ENCODE measurements at regions not wholly inside any gene's neighbourhood (a gene's known extent, or its start where the extent isn't known, plus 50 kb on each side); places are given as distances from the start of the nearest gene placed in this dataset.

- peaks cover 0 to 9% (median 0%) of the 10 kb centered on the region in 4 donors for H3K4me1 ChIP-seq
- H3K4me3 ChIP-seq, result no peak overlapping the region
- no peak for DNase-seq
- H3K36me3 ChIP-seq, result no peaks in the 10 kb centered on the region
- H3K27me3 ChIP-seq, result no peaks in the 10 kb centered on the region
- intact Hi-C loops (cut with DNase I; ENCODE audit: low total_unique reads), result loop anchor here (10.0 kb wide), 3 partner anchors 130 to 370 kb away; partner anchors contain the start of gene BMP2
- no peak for TF ChIP-seq CTCF (IDR thresholded peaks at IDR 0.05)
- no peak overlapping the region for H3K27ac ChIP-seq
- H3K9me3 ChIP-seq, result no peaks in the 10 kb centered on the region
Measured at GRCh38 chr20:6635034-6635736, 132.3 kb upstream of the BMP2 start.

- Histone ChIP-seq H3K4me3 (no peak overlapping the region), H3K36me3 (no peaks in the 10 kb centered on the region), H3K4me1 (peaks cover 0 to 9% (median 0%) of the 10 kb centered on the region in 4 donors), H3K27me3 (no peaks in the 10 kb centered on the region), H3K9me3 (no peaks in the 10 kb centered on the region), H3K27ac (no peak overlapping the region)
- intact Hi-C loops (cut with DNase I; ENCODE audit: low total_unique reads), result loop anchor here (10.0 kb wide), 3 partner anchors 133 to 367 kb away; partner anchors contain the start of gene BMP2
- no peak for TF ChIP-seq CTCF (IDR thresholded peaks at IDR 0.05)
- no peak for DNase-seq
Measured at GRCh38 chr20:6632187-6632586, 135.3 kb upstream of the BMP2 start.

- no peaks in the 10 kb centered on the region for H3K4me1 ChIP-seq
- H3K36me3 ChIP-seq, result no peaks in the 10 kb centered on the region
- DNase-seq, result no peak
- H3K9me3 ChIP-seq, result no peaks in the 10 kb centered on the region
- no peak for TF ChIP-seq CTCF (IDR thresholded peaks at IDR 0.05)
- peaks cover 0 to 3% of the 10 kb centered on the region in 2 donors for H3K27me3 ChIP-seq
- H3K27ac ChIP-seq, result no peak overlapping the region
- H3K4me3 ChIP-seq, result no peak overlapping the region
- intact Hi-C loops (cut with DNase I; ENCODE audit: low total_unique reads), result loop anchor here (10.0 kb wide), 3 partner anchors 134 to 366 kb away; partner anchors contain the start of gene BMP2
Measured at GRCh38 chr20:6630514-6630913, 137.0 kb upstream of the BMP2 start.

- H3K27ac ChIP-seq, result no peak overlapping the region
- H3K27me3 ChIP-seq, result peaks cover 0 to 3% of the 10 kb centered on the region in 2 donors
- H3K36me3 ChIP-seq, result no peaks in the 10 kb centered on the region
- DNase-seq, result no peak
- no peaks in the 10 kb centered on the region for H3K4me1 ChIP-seq
- no peaks in the 10 kb centered on the region for H3K9me3 ChIP-seq
- no peak for TF ChIP-seq CTCF (IDR thresholded peaks at IDR 0.05)
- intact Hi-C loops (cut with DNase I; ENCODE audit: low total_unique reads), result no loop called here
- H3K4me3 ChIP-seq, result no peak overlapping the region
Measured at GRCh38 chr20:6629564-6629963, 137.9 kb upstream of the BMP2 start.

- no peak for DNase-seq
- Histone ChIP-seq H3K9me3 (no peaks in the 10 kb centered on the region), H3K27me3 (peaks cover 0 to 3% of the 10 kb centered on the region in 2 donors), H3K4me1 (no peaks in the 10 kb centered on the region), H3K27ac (no peak overlapping the region), H3K4me3 (no peak overlapping the region), H3K36me3 (no peaks in the 10 kb centered on the region)
- intact Hi-C loops (cut with DNase I; ENCODE audit: low total_unique reads), result no loop called here
- TF ChIP-seq CTCF (IDR thresholded peaks at IDR 0.05), result no peak
Measured at GRCh38 chr20:6626805-6627204, 140.7 kb upstream of the BMP2 start.
